Bronchial epithelial cell (primary cell): ENCODE measurements at regions not wholly inside any gene's neighbourhood (a gene's known extent, or its start where the extent isn't known, plus 50 kb on each side); places are given as distances from the start of the nearest gene placed in this dataset.
"Not testable (repeated sequence)": the region's sequence is repeated elsewhere in the genome, so short reads cannot be mapped to it uniquely, and the experiment has no call there.

Experiments used
- DNase-seq: peaks from one replicate; pipeline ENCODE4 v3.0.0-alpha.2; 2010; ENCODE audit warnings: low read depth
- FAIRE-seq: peaks from 2 replicates; lab custom pipeline; 2011; peaks lifted over from hg19 to GRCh38; lab: Jason Lieb, UNC
- H3K27me3 ChIP-seq: 2 replicates; pipeline ENCODE4 v1.5.1; 2011; ENCODE audit warnings: low read length; ENCODE audit not compliant: control insufficient read depth, insufficient read depth
- H3K36me3 ChIP-seq: 2 replicates; pipeline ENCODE4 v1.5.1; 2011; ENCODE audit warnings: low read length; ENCODE audit not compliant: control insufficient read depth, insufficient read depth
- H3K4me3 ChIP-seq: 2 replicates; pipeline ENCODE4 v1.5.1; 2011; ENCODE audit warnings: mild to moderate bottlenecking, low read depth, low read length, control low read depth
- CTCF ChIP-seq: IDR thresholded peaks from 2 replicates; pipeline ENCODE4 v1.5.1; 2011; ENCODE audit warnings: mild to moderate bottlenecking, moderate library complexity, low read length, control low read depth, inconsistent platforms; ENCODE audit not compliant: insufficient read depth, severe bottlenecking

GRCh38 chr11:57905439-57905838 lies 118.2 kb upstream of the OR9Q1 start:
- H3K27me3 ChIP-seq, result no peaks in the 10 kb centered on the region
- DNase-seq (peak; percentile 85), FAIRE-seq (no peak)
- no peak overlapping the region for H3K4me3 ChIP-seq
- H3K36me3 ChIP-seq, result no peaks in the 10 kb centered on the region
- TF ChIP-seq CTCF, result no peak

GRCh38 chr11:57908399-57908798 lies 115.3 kb upstream of the OR9Q1 start:
- H3K4me3 ChIP-seq, FAIRE-seq, H3K27me3 ChIP-seq, H3K36me3 ChIP-seq, DNase-seq: not testable (repeated sequence)

GRCh38 chr11:57911522-57911921 lies 112.2 kb upstream of the OR9Q1 start:
- not testable (repeated sequence) for H3K36me3 ChIP-seq, H3K4me3 ChIP-seq, H3K27me3 ChIP-seq, FAIRE-seq, DNase-seq

- Histone ChIP-seq H3K36me3 (no peaks in the 10 kb centered on the region), H3K4me3 (no peak overlapping the region), H3K27me3 (no peaks in the 10 kb centered on the region)
- FAIRE-seq (peak; percentile 60), DNase-seq (no peak)
- TF ChIP-seq CTCF, result no peak
These were observed 109.7 kb upstream of the OR9Q1 start for GRCh38 chr11:57913715-57914704.

GRCh38 chr11:57917632-57918031 lies 106.0 kb upstream of the OR9Q1 start:
- Histone ChIP-seq H3K4me3 (no peak overlapping the region), H3K36me3 (no peaks in the 10 kb centered on the region), H3K27me3 (no peaks in the 10 kb centered on the region)
- no peak for FAIRE-seq
- no peak for TF ChIP-seq CTCF
- DNase-seq, result no peak

- Histone ChIP-seq H3K36me3 (no peaks in the 10 kb centered on the region), H3K27me3 (no peaks in the 10 kb centered on the region)
- no peak for DNase-seq
These were observed 102.7 kb upstream of the OR9Q1 start for GRCh38 chr11:57920971-57921370.

More at GRCh38 chr11:57920971-57921370, 102.7 kb upstream of the OR9Q1 start:
- H3K4me3 ChIP-seq, result no peak overlapping the region
- TF ChIP-seq CTCF, result no peak
- no peak for FAIRE-seq
